T-cell (primary cell): ENCODE measurements at regions not wholly inside any gene's neighbourhood (a gene's known extent, or its start where the extent isn't known, plus 50 kb on each side); places are given as distances from the start of the nearest gene placed in this dataset.

Source experiments
- ATAC-seq, 4 experiments: fragments of 200-7000 bp in 3 of 4; fragments of 150-1000 bp in 1 of 4; cut with Tn5 transposase; replicated peaks in 1 of 4; 1 replicate in 3 of 4; 2 replicates in 1 of 4; pipeline ENCODE4 v1.10.0; 2021; ENCODE audit warnings: moderate library complexity in 3 of 4, mild to moderate bottlenecking in 2 of 4, moderate number of reproducible peaks in 1 of 4
- CTCF ChIA-PET, 2 donors: fragments of 300-600 bp; sonication (Branson Sonifier 250); formaldehyde crosslinking; loops; one replicate each; lab custom pipeline; 2022; ENCODE audit warnings: antibody characterized with exemption in 2 of 2; lab: Charles Lee
- POLR2A ChIA-PET, 2 donors: fragments of 300-600 bp; sonication (Branson Sonifier 250); formaldehyde crosslinking; loops; one replicate each; lab custom pipeline; 2022; ENCODE audit warnings: antibody characterized with exemption in 2 of 2; lab: Charles Lee
- DNase-seq, 35 experiments: peaks; one replicate each; pipeline versions ENCODE4 v3.0.0 to v3.0.0-alpha.2; 2013 to 2023
- H3K27ac ChIP-seq: one replicate; pipeline ENCODE4 v1.5.1; 2013; ENCODE audit warnings: low read length
- H3K27me3 ChIP-seq, 2 experiments: replicated peaks in 1 of 2; 1 replicate in 1 of 2; 2 replicates in 1 of 2; pipeline versions ENCODE4 v1.6.1 to v1.7.0; 2013; ENCODE audit warnings: low read length in 1 of 2, mixed read lengths in 1 of 2; ENCODE audit not compliant: control insufficient read depth in 2 of 2, insufficient read depth in 2 of 2; ENCODE audit errors: extremely low read depth in 1 of 2
- H3K36me3 ChIP-seq, 2 donors: 1 replicate in 1 of 2; 2 replicates in 1 of 2; pipeline versions ENCODE4 v1.6.1 to v1.7.0; 2013; ENCODE audit warnings: low read length in 1 of 2; ENCODE audit not compliant: control insufficient read depth in 2 of 2, insufficient read depth in 1 of 2; ENCODE audit errors: extremely low read depth in 1 of 2
- H3K4me1 ChIP-seq, 2 experiments: 1 replicate in 1 of 2; 2 replicates in 1 of 2; pipeline versions ENCODE4 v1.6.1 to v1.7.0; 2013; ENCODE audit warnings: low read length in 2 of 2, mixed read lengths in 1 of 2; ENCODE audit not compliant: insufficient read depth in 2 of 2, control insufficient read depth in 1 of 2; ENCODE audit errors: extremely low read depth in 1 of 2
- H3K4me3 ChIP-seq, 2 donors: 1 replicate in 1 of 2; 2 replicates in 1 of 2; pipeline versions ENCODE4 v1.5.1 to v1.7.0; 2013; ENCODE audit warnings: mild to moderate bottlenecking in 2 of 2, low read length in 1 of 2, moderate library complexity in 1 of 2; ENCODE audit not compliant: control insufficient read depth in 1 of 2; ENCODE audit errors: extremely low read depth in 1 of 2
- H3K9me3 ChIP-seq: 2 replicates; pipeline ENCODE4 v1.7.0; 2013
- H3K27ac Mint-ChIP-seq, 2 donors: one replicate each; pipeline ENCODE4 v1.8.0; 2020 to 2021; ENCODE audit warnings: mild to moderate bottlenecking in 2 of 2, mixed read lengths in 2 of 2
- H3K27me3 Mint-ChIP-seq, 2 donors: one replicate each; pipeline ENCODE4 v1.8.0; 2021 to 2022; ENCODE audit warnings: mixed read lengths in 2 of 2
- H3K36me3 Mint-ChIP-seq: one replicate; pipeline ENCODE4 v1.8.0; 2021; ENCODE audit warnings: mixed read lengths
- H3K4me1 Mint-ChIP-seq, 3 donors: one replicate each; pipeline ENCODE4 v1.8.0; 2020 to 2022; ENCODE audit warnings: mixed read lengths in 3 of 3, mild to moderate bottlenecking in 1 of 3
- H3K4me3 Mint-ChIP-seq, 3 donors: one replicate each; pipeline ENCODE4 v1.8.0; 2020 to 2022; ENCODE audit warnings: mild to moderate bottlenecking in 3 of 3, mixed read lengths in 3 of 3, moderate library complexity in 3 of 3
- H3K9me3 Mint-ChIP-seq, 3 donors: one replicate each; pipeline ENCODE4 v1.8.0; 2020 to 2022; ENCODE audit warnings: mixed read lengths in 3 of 3
- WGBS: methylation state at CpG from one replicate; pipeline ENCODE4 v1.1.5; 2013; ENCODE audit warnings: missing lambda C conversion rate; ENCODE audit not compliant: insufficient coverage; 5-methylcytosine and 5-hydroxymethylcytosine counted together

GRCh38 chr7:144982133-144982532 is 146.3 kb upstream of the TPK1 start:
- H3K4me1 ChIP-seq, result no peaks in the 10 kb centered on the region
- Mint-ChIP-seq H3K27ac (no peak overlapping the region), H3K27me3 (no peaks in the 10 kb centered on the region), H3K9me3 (no peaks in the 10 kb centered on the region), H3K4me1 (no peaks in the 10 kb centered on the region), H3K36me3 (no peaks in the 10 kb centered on the region), H3K4me3 (no peak overlapping the region)
- DNase-seq (no peak), ATAC-seq (no peak)
- no peaks in the 10 kb centered on the region for H3K27me3 ChIP-seq
- H3K36me3 ChIP-seq, result no peaks in the 10 kb centered on the region
- ChIA-PET POLR2A (interaction anchor here in 1 of 2 donors (0.6 kb wide), 1 partner anchor 18 kb away, joined by 3 read pairs; no protein-coding TSS in a partner anchor), CTCF (interaction anchor here in 1 of 2 donors (0.5 kb wide), 1 partner anchor 21 kb away, joined by 4 read pairs; no protein-coding TSS in a partner anchor)
- no peaks in the 10 kb centered on the region for H3K9me3 ChIP-seq
- no peak overlapping the region for H3K4me3 ChIP-seq
- H3K27ac ChIP-seq, result no peak overlapping the region
- no CpG with 5 or more reads among the region's 1 CpG for WGBS

DNA sequence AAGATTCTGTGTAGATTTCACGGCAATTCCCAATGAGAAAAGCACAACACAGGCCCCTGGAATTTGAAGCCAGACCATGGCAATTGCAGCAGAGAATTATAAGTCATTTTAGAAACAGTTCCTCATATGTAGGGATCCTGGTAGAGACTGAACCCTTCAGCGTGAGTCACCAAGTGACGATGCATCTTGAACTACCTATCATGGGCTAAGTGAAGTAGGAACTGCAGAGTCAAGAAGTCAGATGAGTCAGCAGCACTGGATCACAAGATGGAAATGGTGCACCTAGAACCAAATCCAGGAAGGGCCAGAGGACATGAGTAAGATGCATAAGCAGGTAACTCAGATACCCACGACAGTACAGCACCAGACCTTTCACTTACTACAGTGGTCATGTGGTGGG is 140.0 kb upstream of the TPK1 start:
- POLR2A ChIA-PET, result no interaction called here
- H3K27ac ChIP-seq, result no peak overlapping the region
- DNase-seq (no peak), ATAC-seq (no peak)
- Mint-ChIP-seq H3K27me3 (peaks cover 2 to 7% of the 10 kb centered on the region in 2 donors), H3K9me3 (no peaks in the 10 kb centered on the region), H3K4me1 (no peaks in the 10 kb centered on the region), H3K4me3 (no peak overlapping the region), H3K36me3 (no peaks in the 10 kb centered on the region), H3K27ac (no peak overlapping the region)
- H3K4me1 ChIP-seq, result no peaks in the 10 kb centered on the region
- no peaks in the 10 kb centered on the region for H3K36me3 ChIP-seq
- H3K9me3 ChIP-seq, result no peaks in the 10 kb centered on the region
- peaks cover 0 to 4% of the 10 kb centered on the region in 2 experiments for H3K27me3 ChIP-seq
- no peak overlapping the region for H3K4me3 ChIP-seq
- WGBS, result 100% methylated on average over 2 of the region's 4 CpGs
- CTCF ChIA-PET, result no interaction called here

- peaks cover 2 to 12% of the 10 kb centered on the region in 2 donors for H3K27me3 Mint-ChIP-seq
- Histone ChIP-seq H3K27me3 (peaks cover 0 to 4% of the 10 kb centered on the region in 2 experiments), H3K4me1 (no peaks in the 10 kb centered on the region), H3K9me3 (no peaks in the 10 kb centered on the region), H3K27ac (no peak overlapping the region), H3K36me3 (no peaks in the 10 kb centered on the region), H3K4me3 (no peak overlapping the region)
- H3K4me3 Mint-ChIP-seq, result no peak overlapping the region
- 69% methylated on average over 2 of the region's 3 CpGs for WGBS
- no peaks in the 10 kb centered on the region for H3K36me3 Mint-ChIP-seq
- DNase-seq (no peak), ATAC-seq (no peak)
- no peaks in the 10 kb centered on the region for H3K9me3 Mint-ChIP-seq
- no peak overlapping the region for H3K27ac Mint-ChIP-seq
- ChIA-PET CTCF (interaction anchor here in 1 of 2 donors (1.0 kb wide), 1 partner anchor 27 kb away, joined by 3 read pairs; no protein-coding TSS in a partner anchor), POLR2A (no interaction called here)
- no peaks in the 10 kb centered on the region for H3K4me1 Mint-ChIP-seq
These were observed 133.9 kb upstream of the TPK1 start for GRCh38 chr7:144969787-144970186.

DNA sequence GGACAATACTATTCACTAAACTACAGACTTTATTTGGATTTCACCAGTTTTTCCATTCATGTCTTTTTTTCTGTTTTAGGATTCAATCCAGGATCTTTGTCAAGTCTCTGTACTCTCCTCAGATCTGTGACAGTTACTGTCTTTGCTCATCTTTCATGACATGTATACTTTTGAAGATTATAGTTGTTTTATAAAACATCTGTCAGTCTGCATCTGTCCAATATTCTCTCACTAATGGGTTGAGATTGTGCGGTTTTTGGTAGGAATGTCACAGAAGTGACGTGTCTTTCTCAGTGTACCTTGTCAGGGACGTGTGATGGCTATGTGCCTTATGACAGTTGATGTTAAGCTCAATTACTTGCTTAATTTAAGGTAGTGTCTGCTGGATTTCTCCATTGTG is 124.9 kb upstream of the TPK1 start:
- Mint-ChIP-seq H3K4me3 (no peak overlapping the region), H3K27ac (no peak overlapping the region), H3K36me3 (no peaks in the 10 kb centered on the region), H3K9me3 (peaks cover 0 to 3% (median 0%) of the 10 kb centered on the region in 3 donors), H3K4me1 (no peaks in the 10 kb centered on the region), H3K27me3 (peaks cover 0 to 4% of the 10 kb centered on the region in 2 donors)
- WGBS, result 81% methylated on average over 3 of the region's 3 CpGs
- Histone ChIP-seq H3K27me3 (no peaks in the 10 kb centered on the region), H3K27ac (no peak overlapping the region), H3K36me3 (no peaks in the 10 kb centered on the region), H3K4me1 (no peaks in the 10 kb centered on the region), H3K4me3 (no peak overlapping the region), H3K9me3 (no peaks in the 10 kb centered on the region)
- CTCF ChIA-PET, result interaction anchor here in 1 of 2 donors (0.6 kb wide), 1 partner anchor 22 kb away, joined by 4 read pairs; no protein-coding TSS in a partner anchor
- DNase-seq (no peak), ATAC-seq (no peak)
- POLR2A ChIA-PET, result no interaction called here

GRCh38 chr7:144957998-144958397 is 122.1 kb upstream of the TPK1 start:
- no peak overlapping the region for H3K4me3 Mint-ChIP-seq
- Histone ChIP-seq H3K36me3 (no peaks in the 10 kb centered on the region), H3K27me3 (no peaks in the 10 kb centered on the region), H3K9me3 (no peaks in the 10 kb centered on the region), H3K4me3 (no peak overlapping the region), H3K27ac (no peak overlapping the region), H3K4me1 (no peaks in the 10 kb centered on the region)
- no peaks in the 10 kb centered on the region for H3K27me3 Mint-ChIP-seq
- ChIA-PET CTCF (interaction anchor here in 1 of 2 donors (0.6 kb wide), 1 partner anchor 32 kb away, joined by 6 read pairs; no protein-coding TSS in a partner anchor), POLR2A (no interaction called here)
- H3K27ac Mint-ChIP-seq, result no peak overlapping the region
- no peak for DNase-seq
- peaks cover 3 to 7% (median 7%) of the 10 kb centered on the region in 3 donors for H3K9me3 Mint-ChIP-seq
- peaks cover 6% of the 10 kb centered on the region for H3K36me3 Mint-ChIP-seq
- H3K4me1 Mint-ChIP-seq, result no peaks in the 10 kb centered on the region
- 100% methylated on average over 1 of the region's 2 CpGs for WGBS
- ATAC-seq, result no peak

DNA sequence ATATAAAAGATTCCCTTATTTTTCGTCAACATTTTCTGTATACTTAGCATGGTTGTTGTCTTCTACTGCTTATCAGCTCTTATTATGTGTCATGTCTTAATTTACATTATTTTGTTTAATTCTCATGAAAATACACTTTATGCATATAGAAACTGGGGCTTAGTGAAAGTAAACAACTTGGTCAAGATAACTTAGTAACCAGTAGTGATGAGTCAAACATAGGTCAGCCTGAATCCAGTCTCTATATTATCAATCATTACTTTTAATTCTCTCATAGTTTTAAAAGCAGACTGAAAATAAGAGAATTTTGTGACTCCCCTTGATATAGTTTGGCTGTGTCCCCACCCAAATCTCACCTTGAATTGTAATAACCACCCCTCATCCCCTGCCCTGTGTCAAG is 119.6 kb upstream of the TPK1 start:
- no peaks in the 10 kb centered on the region for H3K4me1 ChIP-seq
- no peaks in the 10 kb centered on the region for H3K4me1 Mint-ChIP-seq
- no peaks in the 10 kb centered on the region for H3K27me3 ChIP-seq
- no peak overlapping the region for H3K27ac Mint-ChIP-seq
- H3K27ac ChIP-seq, result no peak overlapping the region
- H3K36me3 ChIP-seq, result no peaks in the 10 kb centered on the region
- POLR2A ChIA-PET, result no interaction called here
- no peak overlapping the region for H3K4me3 Mint-ChIP-seq
- H3K9me3 ChIP-seq, result no peaks in the 10 kb centered on the region
- CTCF ChIA-PET, result no interaction called here
- ATAC-seq (no peak), DNase-seq (no peak)
- peaks cover 6% of the 10 kb centered on the region for H3K36me3 Mint-ChIP-seq
- H3K9me3 Mint-ChIP-seq, result peaks cover 3 to 7% (median 7%) of the 10 kb centered on the region in 3 donors
- H3K4me3 ChIP-seq, result no peak overlapping the region
- no CpG with 5 or more reads among the region's 1 CpG for WGBS
- peaks cover 0 to 4% of the 10 kb centered on the region in 2 donors for H3K27me3 Mint-ChIP-seq
